COLO668 (cell line): ENCODE measurements at regions not wholly inside any gene's neighbourhood (a gene's known extent, or its start where the extent isn't known, plus 50 kb on each side); places are given as distances from the start of the nearest gene placed in this dataset.

Experiments
- DNase-seq: peaks from one replicate; lab custom pipeline; 2025; ENCODE audit not compliant: unreplicated experiment; lab: John Stamatoyannopoulos, UW

GRCh38 chr1:219404629-219405028, 208.3 kb downstream of the ZC3H11B start:
- no peak for DNase-seq

GRCh38 chr1:219402925-219403324, 210.0 kb downstream of the ZC3H11B start:
- DNase-seq, result no peak

- DNase-seq, result no peak
These were observed 210.9 kb downstream of the ZC3H11B start for GRCh38 chr1:219401724-219402625.

- no peak for DNase-seq
These were observed 213.5 kb downstream of the ZC3H11B start for GRCh38 chr1:219399446-219399845.

GRCh38 chr1:219398815-219399396, 214.0 kb downstream of the ZC3H11B start:
- DNase-seq, result no peak

GRCh38 chr1:219397511-219397910, 215.4 kb downstream of the ZC3H11B start:
- DNase-seq, result no peak

- DNase-seq, result no peak
These were observed 217.6 kb downstream of the LYPLAL1 start for GRCh38 chr1:219391297-219391696.

GRCh38 chr1:219387211-219387610, 213.5 kb downstream of the LYPLAL1 start:
- DNase-seq, result peak; percentile 19

GRCh38 chr1:219385787-219386427, 212.2 kb downstream of the LYPLAL1 start:
- peak; percentile 43 for DNase-seq

GRCh38 chr1:219383281-219383680, 209.6 kb downstream of the LYPLAL1 start:
- DNase-seq, result no peak

- no peak for DNase-seq
These were observed 207.7 kb downstream of the LYPLAL1 start for GRCh38 chr1:219381396-219381795.

GRCh38 chr1:219380463-219380862, 206.8 kb downstream of the LYPLAL1 start:
- DNase-seq, result no peak

- no peak for DNase-seq
These were observed 206.0 kb downstream of the LYPLAL1 start for GRCh38 chr1:219379691-219380090.

- DNase-seq, result no peak
These were observed 201.0 kb downstream of the LYPLAL1 start for GRCh38 chr1:219374636-219375035.

- DNase-seq, result no peak
These were observed 200.4 kb downstream of the LYPLAL1 start for GRCh38 chr1:219374046-219374566.

GRCh38 chr1:219373616-219373935, 199.9 kb downstream of the LYPLAL1 start:
- no peak for DNase-seq

- no peak for DNase-seq
These were observed 199.4 kb downstream of the LYPLAL1 start for GRCh38 chr1:219372916-219373615.

- DNase-seq, result no peak
These were observed 197.8 kb downstream of the LYPLAL1 start for GRCh38 chr1:219371471-219371870.

GRCh38 chr1:219367496-219367895, 193.8 kb downstream of the LYPLAL1 start:
- DNase-seq, result no peak

- DNase-seq, result no peak
These were observed 191.8 kb downstream of the LYPLAL1 start for GRCh38 chr1:219365451-219365850.

- DNase-seq, result no peak
These were observed 189.0 kb downstream of the LYPLAL1 start for GRCh38 chr1:219362702-219363101.
